ENCODE measurements at regions not wholly inside any gene's neighbourhood (a gene's known extent, or its start where the extent isn't known, plus 50 kb on each side); places are given as distances from the start of the nearest gene placed in this dataset.
"Not testable (repeated sequence)": the region's sequence is repeated elsewhere in the genome, so short reads cannot be mapped to it uniquely, and the experiment has no call there.

DNA sequence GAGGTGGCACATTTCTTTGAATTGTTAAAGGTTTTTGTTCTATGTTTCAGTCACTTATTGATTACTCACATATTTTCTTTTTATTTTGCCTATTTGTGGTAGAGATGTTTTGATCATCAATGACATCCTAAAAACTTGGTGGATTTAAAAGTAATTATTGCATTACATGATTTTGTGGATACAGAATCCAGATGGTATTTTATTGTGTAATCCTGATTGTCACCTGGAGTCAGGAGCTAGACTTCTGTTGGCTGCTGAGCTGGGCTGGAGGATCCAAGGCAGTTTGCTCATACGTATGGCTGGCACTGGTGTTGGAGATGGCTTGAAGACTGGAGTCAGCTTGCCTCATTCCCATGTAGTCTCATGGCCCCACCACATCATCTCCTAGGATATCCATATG, 1009.6 kb upstream of the PCDH7 start:
- DNase-seq: no peak

DNA sequence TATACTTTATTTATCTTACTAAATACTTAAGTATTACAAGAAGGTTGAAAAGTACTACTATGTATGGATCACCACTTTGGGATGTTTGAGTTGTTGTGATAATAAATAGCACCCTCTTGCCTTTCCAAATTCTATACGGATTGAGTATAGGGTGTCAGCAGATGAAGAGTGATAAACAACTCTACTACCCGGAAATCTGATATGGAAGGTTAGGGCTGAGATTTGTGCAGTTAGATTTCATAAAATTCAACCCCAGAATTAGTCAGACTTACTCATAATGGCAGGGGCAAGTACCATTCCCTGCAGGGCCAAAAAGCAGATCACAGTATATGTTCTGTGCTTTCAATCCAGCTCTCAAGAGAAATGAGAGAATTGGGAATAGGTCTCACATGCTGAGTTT, 1008.9 kb upstream of the PCDH7 start:
- no peak for DNase-seq

DNA sequence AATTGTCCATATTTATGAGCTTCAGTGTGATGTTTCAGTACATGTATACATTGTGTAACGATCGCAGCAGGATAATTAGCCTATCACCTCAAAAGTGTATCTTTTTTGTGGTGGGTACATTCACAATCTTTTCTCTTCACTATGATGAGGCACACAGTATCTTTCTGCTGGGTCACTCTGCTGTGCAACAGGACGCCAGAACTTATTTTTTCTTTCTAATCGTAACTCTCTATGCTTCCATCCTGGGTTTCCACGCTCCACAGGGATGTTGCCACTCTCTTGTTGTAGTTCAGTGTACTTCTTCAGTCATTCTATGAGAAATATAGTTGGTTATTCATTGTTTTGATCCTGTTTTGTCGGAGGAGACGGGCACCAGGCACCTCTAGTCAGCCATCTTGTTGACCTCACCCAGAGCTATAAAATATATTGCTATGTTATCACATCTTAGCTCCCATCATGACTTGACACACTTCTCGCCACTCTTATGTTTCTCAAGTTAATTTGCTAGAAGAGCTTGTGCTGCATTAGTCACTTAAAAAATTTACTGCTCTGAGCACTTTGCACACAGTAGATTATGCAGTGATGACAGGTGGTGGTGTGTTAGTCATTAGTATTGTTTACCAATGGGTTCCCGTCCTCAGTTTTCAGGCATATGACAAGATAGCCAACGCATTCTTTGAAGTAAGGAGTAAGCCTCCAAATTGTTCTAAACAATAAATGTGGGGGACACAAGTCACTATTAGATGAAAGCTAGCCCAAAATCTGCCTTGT, 1002.7 kb upstream of the PCDH7 start:
- no peak for DNase-seq

DNA sequence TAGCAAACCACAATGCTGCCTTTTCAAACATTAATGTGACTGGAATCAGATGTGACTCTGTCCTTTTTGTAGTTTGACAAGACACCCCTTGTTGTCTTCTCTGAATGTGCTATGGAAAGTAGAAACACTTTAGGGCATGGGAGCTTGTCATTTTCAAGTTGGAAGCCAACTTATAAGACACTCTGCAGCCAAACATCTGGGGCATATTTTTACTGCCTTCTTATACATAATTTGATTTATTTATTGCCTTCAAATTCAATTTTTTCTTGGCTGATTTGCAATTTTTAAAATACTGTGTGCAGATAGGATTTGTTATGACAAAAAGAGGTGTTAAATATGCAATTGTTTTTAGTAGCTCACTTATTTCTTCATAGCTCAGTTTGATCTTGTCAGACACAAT, 1002.0 kb upstream of the PCDH7 start:
- no peak for DNase-seq

DNA sequence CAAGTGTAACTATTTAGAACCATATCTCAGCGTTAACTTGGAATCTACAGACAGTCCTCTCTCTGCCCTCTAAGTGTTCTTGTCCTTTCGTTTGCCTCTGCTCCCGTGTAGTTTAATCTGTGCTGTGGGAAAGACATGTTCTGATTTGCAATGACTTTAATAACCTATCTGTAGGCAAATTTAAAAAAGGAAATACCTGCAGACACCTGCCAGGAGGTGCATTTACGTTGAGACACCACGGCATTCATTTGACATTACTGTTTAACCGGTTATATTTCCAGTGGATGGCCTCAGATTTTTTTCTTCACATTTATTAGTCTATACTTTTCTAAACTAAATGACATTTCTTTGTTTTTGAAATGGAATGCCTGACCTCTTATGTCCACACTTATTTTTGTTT, 997.9 kb upstream of the PCDH7 start:
- no peak for DNase-seq

DNA sequence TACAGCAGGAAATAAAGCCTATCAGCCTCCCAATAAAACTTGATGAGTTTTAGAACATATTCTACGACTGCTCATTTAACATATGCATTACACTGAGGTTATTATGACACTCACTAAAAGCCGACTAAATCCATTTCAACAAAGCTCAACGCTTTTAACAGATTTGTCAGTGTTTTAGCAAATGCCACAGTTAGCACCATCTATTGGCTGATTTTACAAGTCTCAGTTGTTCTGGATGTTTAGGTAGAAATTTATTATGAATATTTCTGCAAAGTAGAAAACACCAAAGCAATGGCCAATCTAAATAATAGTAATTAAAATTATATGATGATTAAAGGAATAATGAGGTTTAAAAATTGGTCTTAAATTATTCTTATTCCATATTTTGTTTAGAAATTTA, 993.2 kb upstream of the PCDH7 start:
- DNase-seq: no peak

DNA sequence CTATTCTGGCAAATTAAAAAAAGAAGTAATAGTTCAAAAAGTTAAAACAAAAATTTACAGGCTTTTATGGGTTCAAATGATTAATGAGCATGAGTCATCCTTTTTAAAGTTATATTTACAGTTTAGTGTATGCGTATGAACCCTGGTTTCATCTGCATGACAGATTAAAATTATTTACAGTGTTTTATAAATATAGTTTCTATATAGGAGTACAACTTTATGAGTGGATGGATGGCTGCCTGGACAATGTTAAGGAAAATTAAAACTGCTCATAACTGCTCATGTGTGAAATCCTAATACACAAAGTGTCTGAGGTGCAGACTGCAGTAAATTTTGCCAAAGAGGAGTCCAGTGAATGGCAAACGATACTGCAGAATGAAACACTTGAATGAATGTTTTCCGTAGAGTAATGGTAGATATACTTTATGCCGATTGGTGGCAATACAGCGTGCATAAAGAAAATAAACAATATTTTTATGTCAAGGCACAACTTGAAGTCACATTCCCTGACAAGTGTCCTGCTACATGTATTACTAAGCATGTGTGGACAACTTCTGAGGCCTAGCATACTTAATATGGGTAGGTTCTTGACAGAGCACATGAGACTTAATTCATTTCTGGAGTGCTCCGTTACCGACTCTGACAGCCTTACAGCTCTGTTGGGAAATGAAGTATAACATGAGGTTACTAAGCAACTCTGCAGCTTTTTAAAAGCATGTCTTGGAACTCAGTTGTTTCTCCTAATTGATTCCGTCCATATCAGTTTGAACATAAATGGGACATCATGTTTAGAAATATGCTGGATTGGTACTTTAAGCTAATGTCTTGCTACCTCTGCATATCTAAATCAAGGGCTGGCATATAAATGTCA, 985.6 kb upstream of the PCDH7 start:
- DNase-seq: no peak

DNA sequence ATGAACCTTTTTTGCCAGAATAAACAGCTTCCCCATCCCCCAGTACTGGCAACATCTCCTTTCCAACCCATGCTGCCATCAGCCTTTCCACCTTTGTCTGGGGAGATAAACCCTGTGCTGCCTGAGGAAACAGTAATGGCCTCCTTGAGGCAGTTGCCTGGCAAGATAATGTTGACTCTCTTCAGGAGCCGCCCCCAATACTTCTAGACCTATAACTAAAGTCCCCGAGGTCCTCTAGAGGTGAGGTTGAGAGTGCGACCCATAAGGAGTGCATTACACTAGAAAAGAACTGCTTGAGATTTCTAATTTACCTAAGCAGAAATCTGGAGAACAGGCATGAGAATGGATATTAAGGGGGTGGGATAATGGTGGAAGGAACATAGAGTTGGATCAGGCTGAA, 963.2 kb upstream of the PCDH7 start:
- no peak for DNase-seq

DNA sequence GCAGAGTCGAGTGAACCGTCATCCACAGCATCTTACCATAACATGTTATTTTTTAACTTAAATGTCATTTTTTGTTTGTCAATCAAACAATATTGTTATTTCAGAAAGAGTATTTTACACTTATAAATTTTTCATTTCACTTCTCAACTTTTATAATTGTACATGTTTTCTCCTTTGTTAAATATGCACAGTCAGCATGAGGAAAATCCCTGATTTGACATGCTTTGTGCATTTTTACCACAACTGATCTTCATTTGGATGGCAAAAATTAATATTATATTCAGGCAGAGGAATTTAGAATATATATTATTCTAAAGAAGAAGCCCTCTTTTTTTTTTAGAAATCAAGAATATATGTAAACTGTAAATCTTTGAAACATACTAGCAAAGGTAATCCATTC, 958.0 kb upstream of the PCDH7 start:
- DNase-seq: no peak

DNA sequence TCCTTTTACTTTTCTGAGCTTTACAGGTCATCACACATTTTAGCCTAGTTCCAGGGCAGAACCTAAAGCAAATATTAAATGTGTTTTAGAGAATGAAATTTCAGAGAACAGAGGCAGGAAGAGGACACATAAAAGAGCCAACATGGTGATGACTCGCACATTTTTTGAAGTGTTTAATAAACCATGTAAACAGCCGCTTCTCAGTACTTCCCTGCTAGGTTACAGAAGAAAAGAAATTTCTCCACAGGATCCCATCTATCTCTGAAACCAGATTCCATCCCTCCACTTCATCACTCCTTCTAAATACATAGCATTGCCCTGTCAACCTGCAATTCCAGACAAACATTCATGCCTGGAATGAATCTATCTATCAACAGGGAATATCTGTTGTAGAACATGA, 949.5 kb upstream of the PCDH7 start:
- DNase-seq: no peak

DNA sequence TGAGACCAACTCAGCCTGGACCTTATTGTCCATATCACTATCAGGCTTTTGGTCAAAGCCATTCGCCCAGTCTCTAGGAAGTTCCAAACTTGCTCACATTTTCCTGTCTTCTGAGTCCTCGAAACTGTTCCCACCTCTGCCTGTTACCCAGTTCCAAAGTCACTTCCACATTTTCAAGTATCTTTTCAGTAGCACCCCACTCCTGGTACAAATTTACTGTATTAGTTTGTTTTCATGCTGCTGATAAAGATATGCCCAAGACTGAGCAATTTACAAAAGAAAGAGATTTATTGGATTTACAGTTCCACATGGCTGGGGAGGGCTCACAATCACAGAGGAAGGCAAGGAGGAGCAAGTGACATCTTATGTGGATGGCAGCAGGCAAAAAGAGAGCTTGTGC, 932.0 kb upstream of the PCDH7 start:
- DNase-seq: not testable (repeated sequence)

DNA sequence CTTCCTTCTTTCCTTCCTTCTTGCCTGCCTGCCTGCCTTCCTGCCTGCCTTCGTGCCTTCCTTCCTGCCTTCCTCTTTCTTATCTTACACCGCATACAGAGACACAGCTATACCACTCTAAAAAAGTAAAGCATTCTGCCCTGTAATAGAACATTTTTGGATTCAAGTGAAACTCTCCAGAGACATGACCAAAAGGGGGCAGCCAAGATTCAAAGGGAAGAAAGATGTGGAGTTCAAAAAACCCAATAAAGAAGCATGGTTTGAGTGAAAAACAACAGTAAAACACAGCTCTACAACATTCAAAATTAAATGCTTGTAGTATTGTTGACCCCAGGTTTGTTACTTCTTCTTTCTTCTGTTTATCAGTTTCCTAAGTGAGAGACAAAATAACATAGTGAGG, 914.9 kb upstream of the PCDH7 start:
- DNase-seq: no peak

DNA sequence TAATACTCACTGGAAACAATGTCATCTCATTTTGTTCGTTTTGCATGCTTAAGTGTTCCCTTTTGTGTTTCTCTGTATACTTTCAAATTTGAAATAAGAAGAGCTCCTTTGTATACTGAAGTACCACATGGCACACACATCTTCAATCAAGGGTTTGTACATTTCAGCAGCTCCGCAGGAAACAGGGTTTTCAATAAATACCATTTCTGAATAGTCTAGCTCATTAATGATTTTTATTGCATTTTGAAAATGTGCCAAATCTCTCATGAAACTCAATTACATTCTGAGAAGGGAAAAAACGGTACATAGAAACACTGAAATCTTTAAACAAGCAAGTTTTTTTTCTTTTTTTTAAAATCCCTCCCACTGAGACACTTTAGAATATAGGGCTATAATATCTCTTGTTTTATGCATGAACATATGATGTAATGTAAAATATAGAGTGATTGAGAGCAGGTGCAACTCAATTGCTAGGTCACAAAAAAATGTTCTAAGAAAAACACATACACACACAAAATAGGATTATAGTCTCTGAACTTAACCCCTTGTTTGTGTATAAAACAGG, 914.2 kb upstream of the PCDH7 start:
- DNase-seq: no peak

DNA sequence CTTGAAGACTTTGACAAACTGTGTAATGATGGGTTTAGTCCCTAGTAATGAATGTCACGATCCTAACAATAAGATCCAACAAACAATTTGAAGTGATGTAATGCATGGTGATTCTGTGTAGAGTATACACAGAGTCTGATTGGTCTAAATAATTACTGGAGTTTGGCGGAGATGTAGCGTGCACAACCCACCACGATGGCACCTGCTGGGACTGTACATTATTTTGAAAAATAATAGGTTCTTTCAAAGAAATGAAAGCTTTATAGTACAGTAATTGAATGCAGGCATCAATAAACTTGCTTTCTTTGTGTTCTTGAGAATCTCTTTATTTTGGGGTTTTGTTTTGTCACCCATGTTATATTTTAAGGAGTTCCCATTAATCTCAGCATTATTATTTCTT, 902.2 kb upstream of the PCDH7 start:
- no peak for DNase-seq

DNA sequence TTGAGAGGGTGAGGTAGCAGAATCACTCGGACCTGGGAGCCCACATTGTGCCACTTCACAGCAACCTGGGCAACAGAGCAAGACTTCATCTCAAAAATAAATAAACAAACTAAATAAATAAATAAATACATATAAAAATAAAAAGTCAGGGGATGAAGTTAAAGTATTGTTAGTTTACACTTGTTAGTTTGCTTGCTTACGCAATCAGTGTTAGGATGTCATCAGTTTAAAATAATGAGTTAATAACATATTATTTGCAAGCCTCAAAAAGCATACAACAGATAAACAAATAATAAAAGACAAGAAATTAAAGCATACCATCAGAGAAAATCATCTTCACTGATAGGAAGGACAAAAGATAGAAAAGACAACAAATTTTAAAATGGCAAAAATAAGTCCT, 891.1 kb upstream of the PCDH7 start:
- DNase-seq: no peak

DNA sequence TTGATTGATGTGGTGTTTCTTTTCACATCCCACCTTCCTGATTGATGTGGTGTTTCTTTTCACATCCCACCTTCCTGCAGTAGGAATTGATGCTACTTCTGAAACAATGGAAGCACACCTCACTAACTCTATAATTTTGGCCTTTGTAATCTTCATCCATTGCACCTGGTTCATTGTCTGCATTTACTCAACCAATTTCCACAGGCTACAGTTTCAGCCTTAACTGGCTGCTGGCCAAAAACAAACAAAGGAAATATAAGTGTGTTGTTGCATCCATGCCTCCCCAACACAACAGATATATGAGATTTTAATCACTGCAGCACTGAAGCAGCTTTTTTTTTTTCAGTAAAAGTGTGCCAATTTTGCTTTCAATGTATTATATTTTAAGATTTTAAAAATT, 867.6 kb upstream of the PCDH7 start:
- DNase-seq: peak; percentile 0

DNA sequence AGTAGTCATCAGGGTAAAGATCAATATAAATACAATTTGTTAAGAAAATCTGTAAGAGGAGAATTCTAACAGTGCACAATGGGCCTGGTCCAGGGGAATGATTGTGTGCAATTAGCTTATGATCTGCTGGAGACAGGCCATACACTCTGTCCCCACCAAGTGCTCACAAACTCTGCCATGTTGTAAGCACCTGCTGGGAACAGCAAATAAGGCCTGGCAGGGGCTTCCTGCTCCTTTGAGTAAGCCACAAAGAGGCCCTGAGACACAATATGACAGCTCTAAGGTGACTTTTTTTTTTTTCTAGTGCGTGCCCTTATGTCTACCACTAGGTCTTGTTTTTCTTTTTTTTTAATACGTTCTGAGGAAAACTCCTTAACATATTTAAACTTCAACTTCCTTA, 866.3 kb upstream of the PCDH7 start:
- DNase-seq: no peak

DNA sequence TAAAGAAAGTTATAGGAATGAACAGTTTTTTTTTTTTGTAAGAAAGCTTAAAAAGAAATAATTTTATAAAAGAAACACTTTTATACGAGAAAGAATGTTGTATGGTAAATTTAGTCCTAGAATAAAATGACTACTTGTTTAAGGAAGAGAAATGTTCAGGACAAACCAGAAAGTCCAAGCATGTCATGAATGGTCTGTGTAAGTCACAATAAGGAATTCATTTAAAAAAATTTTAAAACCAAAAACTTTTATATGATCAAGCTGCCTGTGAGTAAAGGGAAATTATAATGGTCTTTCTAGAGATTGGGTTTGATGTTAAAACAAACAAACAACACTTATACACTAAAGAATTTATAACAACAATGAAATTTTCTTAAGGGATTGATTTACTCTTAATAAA, 858.9 kb upstream of the PCDH7 start:
- DNase-seq: no peak

DNA sequence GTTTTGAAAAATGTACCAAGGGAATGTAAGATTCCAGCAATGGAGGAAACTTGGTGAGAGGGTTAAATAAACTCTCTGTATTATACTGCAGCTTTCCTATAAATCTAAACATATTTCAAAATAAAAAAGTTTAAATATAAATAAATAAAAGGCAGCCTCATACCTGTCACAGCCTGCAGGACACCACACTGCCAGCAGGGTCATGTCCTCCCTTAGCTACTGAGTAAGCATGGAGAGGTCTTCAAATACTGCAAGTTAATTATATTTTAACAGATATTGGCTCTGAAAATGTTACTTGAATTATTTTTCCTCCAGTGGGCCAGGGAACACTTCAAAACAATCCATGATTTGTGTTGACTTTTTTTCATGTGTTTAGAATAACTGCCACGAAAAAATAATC, 852.8 kb upstream of the PCDH7 start:
- DNase-seq: no peak

DNA sequence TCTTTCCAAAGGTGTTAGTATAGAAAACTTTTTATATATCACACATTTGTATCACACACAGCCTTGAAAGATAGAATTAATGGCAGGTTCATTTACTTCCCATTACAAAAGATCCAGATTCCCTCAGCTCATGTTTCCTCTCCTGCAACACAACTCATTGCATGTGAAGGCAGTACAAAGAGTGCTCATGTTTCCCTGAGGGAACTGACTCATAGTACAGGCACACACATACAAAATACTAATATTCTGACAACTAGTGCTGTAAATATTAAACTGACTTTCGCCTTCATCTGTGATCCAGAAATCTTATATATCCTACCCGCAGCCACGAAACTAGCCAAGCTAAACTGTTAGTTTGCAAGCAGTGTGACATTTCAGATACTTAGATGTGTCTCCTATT, 819.8 kb upstream of the PCDH7 start:
- no peak for DNase-seq

DNA sequence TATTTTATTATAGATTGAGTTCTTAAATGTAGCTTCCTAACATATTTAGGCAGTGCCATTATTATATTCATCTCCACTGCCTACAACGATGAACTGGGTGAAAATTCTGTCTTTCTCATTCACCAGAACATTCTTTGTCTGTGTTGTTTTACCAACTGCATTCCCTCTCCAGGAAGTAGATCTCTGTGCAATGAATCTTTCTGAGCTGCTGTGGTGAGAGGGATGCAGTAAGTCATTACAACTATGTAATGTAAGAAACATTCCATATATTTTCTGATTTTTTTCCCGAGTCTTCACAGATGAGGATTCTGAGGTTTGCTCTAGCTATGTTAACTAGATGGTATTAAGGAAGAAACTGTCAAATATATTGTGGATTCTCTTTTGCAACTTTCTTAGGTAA, 811.9 kb upstream of the PCDH7 start:
- DNase-seq: no peak

DNA sequence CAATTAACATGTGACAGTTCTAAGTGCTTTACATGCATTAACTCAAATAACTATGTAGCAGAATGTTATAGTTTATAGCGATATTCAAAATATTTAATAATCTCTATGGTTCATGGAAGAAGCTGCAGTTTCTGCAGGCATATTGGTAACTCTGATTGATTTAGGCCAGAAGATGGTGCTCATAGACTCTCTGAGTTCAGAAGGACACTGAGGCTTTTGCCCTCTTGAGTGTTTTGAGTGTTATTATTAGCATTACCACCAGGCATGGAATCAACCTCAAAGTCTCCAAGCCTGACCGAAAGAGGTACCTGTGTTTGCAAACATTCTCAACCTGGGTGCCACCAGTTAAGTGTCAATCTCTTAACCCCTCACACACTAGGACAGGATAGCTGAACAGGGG, 792.3 kb upstream of the PCDH7 start:
- no peak for DNase-seq

DNA sequence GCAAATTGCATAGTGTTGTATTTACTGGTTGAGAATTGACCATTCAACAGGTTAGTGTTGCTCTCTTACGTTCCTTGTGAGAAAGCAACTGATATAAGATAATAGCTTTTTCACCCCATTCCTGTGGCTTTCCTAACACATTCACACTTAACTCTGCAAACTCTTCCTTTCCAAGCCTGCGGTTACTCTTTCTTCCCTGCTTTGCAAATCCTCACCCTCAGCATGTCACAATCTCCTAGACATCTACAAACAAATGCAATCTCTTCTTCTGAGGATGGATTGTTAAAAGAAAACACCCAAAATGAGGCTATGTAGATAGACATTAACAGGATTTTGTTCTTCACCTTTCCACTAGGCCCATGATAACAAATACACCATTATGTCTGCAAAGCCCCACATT, 771.7 kb upstream of the PCDH7 start:
- DNase-seq: no peak

DNA sequence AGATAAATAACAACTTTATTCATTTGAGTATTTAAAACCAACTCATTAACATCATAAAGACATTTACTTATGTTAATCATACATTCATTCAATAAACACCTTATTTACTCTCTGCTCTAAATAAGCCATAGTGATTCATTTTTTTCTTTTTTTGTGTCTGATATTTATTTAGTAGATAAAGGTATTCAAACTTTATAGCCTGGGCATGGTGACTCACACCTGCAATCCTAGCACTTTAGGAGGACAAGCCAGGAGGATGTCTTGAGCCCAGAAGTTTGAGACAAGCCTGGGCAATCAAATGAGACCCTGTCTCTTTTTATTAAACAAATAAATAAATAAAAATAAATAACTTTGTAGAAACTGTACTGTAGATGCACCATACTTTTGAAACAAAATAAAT, 771.3 kb upstream of the PCDH7 start:
- no peak for DNase-seq
